Mesenchymal stem cell (in vitro differentiated cells and primary cell): ENCODE measurements at regions not wholly inside any gene's neighbourhood (a gene's known extent, or its start where the extent isn't known, plus 50 kb on each side); places are given as distances from the start of the nearest gene placed in this dataset.

Experiments used
- DNase-seq: peaks from one replicate; pipeline ENCODE4 v3.0.0-alpha.2; 2013
- H2AFZ ChIP-seq: one replicate; pipeline ENCODE4 v1.6.1; 2013; ENCODE audit warnings: low read depth, mild to moderate bottlenecking, control low read depth, inconsistent platforms, low read length, moderate library complexity
- H2AK5ac ChIP-seq: 2 replicates; pipeline ENCODE4 v1.6.1; 2013; ENCODE audit warnings: low read length, moderate library complexity, mild to moderate bottlenecking, inconsistent platforms; ENCODE audit not compliant: severe bottlenecking
- H2BK120ac ChIP-seq: one replicate; pipeline ENCODE4 v1.6.1; 2013; ENCODE audit warnings: low read depth, mild to moderate bottlenecking, inconsistent platforms, low read length, moderate library complexity
- H2BK12ac ChIP-seq, 2 experiments: one replicate each; pipeline ENCODE4 v1.6.1; 2013; ENCODE audit warnings: inconsistent platforms in 2 of 2, low read length in 2 of 2, mild to moderate bottlenecking in 2 of 2, moderate library complexity in 2 of 2, control low read depth in 1 of 2
- H2BK15ac ChIP-seq: one replicate; pipeline ENCODE4 v1.6.1; 2013; ENCODE audit warnings: mild to moderate bottlenecking, low read depth, inconsistent platforms; ENCODE audit not compliant: poor library complexity, severe bottlenecking
- H2BK5ac ChIP-seq: 2 replicates; pipeline ENCODE4 v1.6.1; 2013; ENCODE audit warnings: low read depth, mild to moderate bottlenecking, low read length, control low read depth, inconsistent platforms; ENCODE audit not compliant: poor library complexity, severe bottlenecking
- H3K14ac ChIP-seq, 2 experiments: one replicate each; pipeline ENCODE4 v1.6.1; 2013; ENCODE audit warnings: inconsistent platforms in 2 of 2, low read length in 2 of 2, control low read depth in 1 of 2, mild to moderate bottlenecking in 1 of 2, moderate library complexity in 1 of 2
- H3K18ac ChIP-seq, 2 experiments: one replicate each; pipeline ENCODE4 v1.6.1; 2013; ENCODE audit warnings: inconsistent platforms in 2 of 2, low read length in 2 of 2, control low read depth in 1 of 2, low read depth in 1 of 2, mild to moderate bottlenecking in 1 of 2
- H3K23ac ChIP-seq, 2 experiments: one replicate each; pipeline ENCODE4 v1.6.1; 2013; ENCODE audit warnings: inconsistent platforms in 2 of 2, low read length in 2 of 2, mild to moderate bottlenecking in 2 of 2, moderate library complexity in 2 of 2, control low read depth in 1 of 2
- H3K27ac ChIP-seq: 2 replicates; pipeline ENCODE4 v1.5.1; 2013; ENCODE audit warnings: mild to moderate bottlenecking, moderate library complexity, low read length, control low read depth, inconsistent platforms; ENCODE audit not compliant: poor library complexity, severe bottlenecking
- H3K27me3 ChIP-seq, 2 experiments: 2 replicates each; pipeline versions ENCODE4 v1.6.1 to v1.7.0; 2013; ENCODE audit warnings: low read length in 2 of 2, mild to moderate bottlenecking in 2 of 2, moderate library complexity in 2 of 2, control low read depth in 1 of 2, inconsistent platforms in 1 of 2; ENCODE audit not compliant: control insufficient read depth in 1 of 2, insufficient read depth in 1 of 2
- H3K36me3 ChIP-seq, 2 experiments: 2 replicates each; pipeline versions ENCODE4 v1.6.1 to v1.7.0; 2013; ENCODE audit warnings: low read length in 2 of 2, control low read depth in 1 of 2, inconsistent platforms in 1 of 2, low read depth in 1 of 2, mild to moderate bottlenecking in 1 of 2; ENCODE audit not compliant: insufficient read depth in 2 of 2, control insufficient read depth in 1 of 2
- H3K4ac ChIP-seq, 2 experiments: one replicate each; pipeline ENCODE4 v1.6.1; 2013; ENCODE audit warnings: inconsistent platforms in 2 of 2, low read length in 2 of 2, mild to moderate bottlenecking in 2 of 2, moderate library complexity in 2 of 2, control low read depth in 1 of 2, low read depth in 1 of 2
- H3K4me1 ChIP-seq: 2 replicates; pipeline ENCODE4 v1.6.1; 2013; ENCODE audit warnings: low read depth, low read length, control low read depth; ENCODE audit not compliant: control insufficient read depth, insufficient read depth
- H3K4me2 ChIP-seq: 2 replicates; pipeline ENCODE4 v1.6.1; 2013; ENCODE audit warnings: low read length, mild to moderate bottlenecking, inconsistent platforms; ENCODE audit not compliant: poor library complexity, severe bottlenecking
- H3K4me3 ChIP-seq, 2 experiments: 2 replicates each; pipeline versions ENCODE4 v1.5.1 to v1.7.0; 2013; ENCODE audit warnings: low read length in 2 of 2, mild to moderate bottlenecking in 2 of 2, control low read depth in 1 of 2, low read depth in 1 of 2; ENCODE audit not compliant: insufficient read depth in 1 of 2
- H3K79me1 ChIP-seq: replicated peaks from 2 replicates; pipeline ENCODE4 v1.6.1; 2013; ENCODE audit warnings: mild to moderate bottlenecking, control low read depth, low read length, inconsistent platforms; ENCODE audit not compliant: poor library complexity, severe bottlenecking
- H3K9ac ChIP-seq: 2 replicates; pipeline ENCODE4 v1.7.0; 2013; ENCODE audit warnings: mild to moderate bottlenecking, low read length, moderate library complexity
- H3K9me3 ChIP-seq: 2 replicates; pipeline ENCODE4 v1.7.0; 2013; ENCODE audit warnings: mild to moderate bottlenecking, low read length; ENCODE audit not compliant: control insufficient read depth
- H4K8ac ChIP-seq: one replicate; pipeline ENCODE4 v1.6.1; 2013; ENCODE audit warnings: inconsistent platforms, mild to moderate bottlenecking, low read length, moderate library complexity
- H4K91ac ChIP-seq: one replicate; pipeline ENCODE4 v1.6.1; 2013; ENCODE audit warnings: mild to moderate bottlenecking, low read length, inconsistent platforms
- WGBS: methylation state at CpG from one replicate; pipeline ENCODE4 v1.1.7; 2013; ENCODE audit warnings: mixed read lengths; 5-methylcytosine and 5-hydroxymethylcytosine counted together

GRCh38 chr3:156606729-156607128 is 51.8 kb upstream of the SSR3 start:
- H3K9me3 ChIP-seq, result no peaks in the 10 kb centered on the region
- peak overlapping the region in 1 of 2 experiments; percentile 69 for H3K4me3 ChIP-seq
- no peak overlapping the region for H3K4ac ChIP-seq
- H2BK5ac ChIP-seq, result no peak overlapping the region
- WGBS, result no CpG with 5 or more reads among the region's 4 CpGs
- no peak overlapping the region for H4K91ac ChIP-seq
- H3K4me2 ChIP-seq, result no peak overlapping the region
- H3K27ac ChIP-seq, result no peak overlapping the region
- H2BK120ac ChIP-seq, result no peak overlapping the region
- H3K18ac ChIP-seq, result no peak overlapping the region
- no peak overlapping the region for H2AFZ ChIP-seq
- H3K79me1 ChIP-seq, result peaks cover 1% of the 10 kb centered on the region
- H2BK12ac ChIP-seq, result no peak overlapping the region
- DNase-seq, result peak; percentile 42
- no peaks in the 10 kb centered on the region for H3K27me3 ChIP-seq
- H4K8ac ChIP-seq, result no peak overlapping the region
- no peak overlapping the region for H3K14ac ChIP-seq
- no peak overlapping the region for H2AK5ac ChIP-seq
- no peaks in the 10 kb centered on the region for H3K36me3 ChIP-seq
- peak overlapping the region; percentile 84 for H3K9ac ChIP-seq
- H3K4me1 ChIP-seq, result peaks cover 10% of the 10 kb centered on the region
- H3K23ac ChIP-seq, result no peak overlapping the region
- no peak overlapping the region for H2BK15ac ChIP-seq

GRCh38 chr3:156605686-156606605 is 51.0 kb upstream of the SSR3 start:
- H2BK5ac ChIP-seq, result peak overlapping the region; percentile 46
- peak overlapping the region; percentile 74 to 83 for H3K18ac ChIP-seq
- peak overlapping the region; percentile 7 to 54 for H3K4ac ChIP-seq

GRCh38 chr3:156604642-156605144 is 49.8 kb upstream of the SSR3 start:
- Histone ChIP-seq H3K4me2 (no peak overlapping the region), H3K4me1 (peaks cover 10% of the 10 kb centered on the region), H3K4ac (no peak overlapping the region), H3K79me1 (peaks cover 1% of the 10 kb centered on the region), H2AFZ (no peak overlapping the region), H2BK120ac (no peak overlapping the region), H2BK15ac (no peak overlapping the region), H4K8ac (peak overlapping the region; percentile 52), H3K9ac (no peak overlapping the region), H3K9me3 (no peaks in the 10 kb centered on the region), H3K36me3 (no peaks in the 10 kb centered on the region), H3K27ac (no peak overlapping the region), H2AK5ac (peak overlapping the region; percentile 97), H2BK5ac (no peak overlapping the region), H3K27me3 (no peaks in the 10 kb centered on the region), H3K14ac (no peak overlapping the region), H3K23ac (no peak overlapping the region), H2BK12ac (peak overlapping the region; percentile 14 to 80), H4K91ac (no peak overlapping the region), H3K4me3 (no peak overlapping the region), H3K18ac (no peak overlapping the region)
- DNase-seq, result peak; percentile 78
- 75% methylated on average over 2 of the region's 2 CpGs for WGBS

More at GRCh38 chr3:156605686-156606605, 51.0 kb upstream of the SSR3 start:
- Histone ChIP-seq H3K27ac (peak overlapping the region; percentile 86), H3K23ac (peak overlapping the region in 1 of 2 experiments; percentile 87), H2BK120ac (peak overlapping the region; percentile 74), H3K79me1 (peaks cover 1% of the 10 kb centered on the region), H4K91ac (peak overlapping the region; percentile 36), H3K27me3 (no peaks in the 10 kb centered on the region), H3K9ac (peak overlapping the region; percentile 84), H2BK12ac (peak overlapping the region; percentile 49 to 66), H3K4me2 (peak overlapping the region; percentile 31), H4K8ac (peak overlapping the region; percentile 71), H3K14ac (no peak overlapping the region), H3K4me1 (peaks cover 10% of the 10 kb centered on the region), H3K36me3 (no peaks in the 10 kb centered on the region), H3K9me3 (no peaks in the 10 kb centered on the region), H3K4me3 (peak overlapping the region in 1 of 2 experiments; percentile 69), H2BK15ac (peak overlapping the region; percentile 60), H2AFZ (peak overlapping the region; percentile 74), H2AK5ac (no peak overlapping the region)
- 8% methylated on average over 18 of the region's 37 CpGs for WGBS
- DNase-seq, result peak; percentile 88
